SK-N-SH (cell line): ENCODE measurements at regions not wholly inside any gene's neighbourhood (a gene's known extent, or its start where the extent isn't known, plus 50 kb on each side); places are given as distances from the start of the nearest gene placed in this dataset.

Experiments
- CTCF ChIA-PET: fragments of 300-600, 350-600 bp; formaldehyde crosslinking; extraction: SDS; loops from one replicate; lab custom pipeline; 2021; lab: Yijun Ruan, JAX
- POLR2A ChIA-PET: fragments of 350-600 bp; sonication (Branson Sonifier 250); formaldehyde crosslinking; extraction: SDS; loops from one replicate; lab custom pipeline; 2020; ENCODE audit warnings: antibody characterized with exemption, inconsistent platforms; lab: Yijun Ruan, JAX
- DNase-seq: peaks from one replicate; pipeline ENCODE4 v3.0.0; 2012
- H2AFZ ChIP-seq: fragments of 200-600 bp; sonication (generic); 2 replicates; pipeline ENCODE4 v1.8.1; 2016; ENCODE audit warnings: antibody characterized with exemption, mild to moderate bottlenecking, low read depth
- H3F3A ChIP-seq: fragments of 200-600 bp; sonication (generic); replicated peaks from 2 replicates; pipeline ENCODE3; 2016; ENCODE audit warnings: antibody characterized with exemption, mild to moderate bottlenecking; ENCODE audit not compliant: insufficient read depth
- H3K27ac ChIP-seq, 2 experiments: fragments of 200-500 bp in 1 of 2; fragments of 200-600 bp in 1 of 2; sonication (Bioruptor generic) in 1 of 2; sonication (generic), shearing (Covaris generic) in 1 of 2; 2 replicates each; pipeline versions ENCODE4 v1.5.1 to v1.6.1; 2014 to 2016; ENCODE audit warnings: low read depth in 2 of 2, inconsistent platforms in 1 of 2, low read length in 1 of 2, mild to moderate bottlenecking in 1 of 2, mixed read lengths in 1 of 2
- H3K27me3 ChIP-seq: fragments of 200-600 bp; sonication (generic), shearing (Covaris generic); 2 replicates; pipeline ENCODE4 v1.6.1; 2016; ENCODE audit warnings: mixed run types; ENCODE audit not compliant: insufficient read depth
- H3K36me3 ChIP-seq, 2 experiments: fragments of 200-500 bp in 1 of 2; fragments of 200-600 bp in 1 of 2; sonication (Bioruptor generic) in 1 of 2; sonication (generic) in 1 of 2; replicated peaks in 1 of 2; 2 replicates each; pipeline versions ENCODE3 to v1.5.1; 2014 to 2016; ENCODE audit warnings: low read length in 1 of 2, mild to moderate bottlenecking in 1 of 2; ENCODE audit not compliant: insufficient read depth in 2 of 2, control insufficient read depth in 1 of 2
- H3K4me1 ChIP-seq, 2 experiments: fragments of 200-500 bp in 1 of 2; fragments of 200-600 bp in 1 of 2; sonication (Bioruptor generic) in 1 of 2; sonication (generic), shearing (Covaris generic) in 1 of 2; 2 replicates each; pipeline versions ENCODE4 v1.5.1 to v1.6.1; 2014 to 2016; ENCODE audit warnings: low read depth in 1 of 2, low read length in 1 of 2, mixed run types in 1 of 2; ENCODE audit not compliant: insufficient read depth in 2 of 2, control insufficient read depth in 1 of 2
- H3K4me2 ChIP-seq: fragments of 200-600 bp; sonication (generic), shearing (Covaris generic); 2 replicates; pipeline ENCODE4 v1.6.1; 2017; ENCODE audit warnings: mixed run types
- H3K4me3 ChIP-seq, 2 experiments: fragments of 200-500 bp in 1 of 2; fragments of 200-600 bp in 1 of 2; sonication (Bioruptor generic) in 1 of 2; sonication (generic), shearing (Covaris generic) in 1 of 2; 2 replicates each; pipeline versions ENCODE4 v1.5.1 to v1.8.1; 2014 to 2016; ENCODE audit warnings: low read depth in 2 of 2, inconsistent platforms in 1 of 2, low read length in 1 of 2, mild to moderate bottlenecking in 1 of 2, mixed read lengths in 1 of 2, moderate library complexity in 1 of 2
- H3K79me2 ChIP-seq: fragments of 200-600 bp; sonication (generic); 2 replicates; pipeline ENCODE4 v1.8.1; 2017; ENCODE audit warnings: mild to moderate bottlenecking; ENCODE audit not compliant: insufficient read depth
- H3K9ac ChIP-seq: fragments of 200-600 bp; sonication (generic); 2 replicates; pipeline ENCODE4 v1.6.1; 2017; ENCODE audit warnings: mixed run types
- H3K9me2 ChIP-seq: fragments of 200-600 bp; sonication (generic); 2 replicates; pipeline ENCODE4 v1.6.1; 2017; ENCODE audit warnings: mixed run types
- H3K9me3 ChIP-seq: fragments of 200-600 bp; sonication (generic); 2 replicates; pipeline ENCODE4 v1.6.1; 2017; ENCODE audit warnings: mixed run types, mild to moderate bottlenecking, moderate library complexity
- H4K20me1 ChIP-seq: fragments of 200-600 bp; sonication (generic); 2 replicates; pipeline ENCODE4 v1.6.1; 2017; ENCODE audit warnings: mild to moderate bottlenecking, mixed run types; ENCODE audit not compliant: insufficient read depth
- CHD2 ChIP-seq: fragments of 150-350 bp; IDR thresholded peaks from 2 replicates; pipeline ENCODE4 v1.6.1; 2018; ENCODE audit warnings: low read length; ENCODE audit not compliant: partially characterized antibody
- ELF1 ChIP-seq: IDR thresholded peaks from 2 replicates; pipeline ENCODE4 v1.4.0; 2012
- EZH2phosphoT487 ChIP-seq: fragments of 200-600 bp; sonication (generic); IDR thresholded peaks from 2 replicates; pipeline ENCODE4 v1.6.1; 2017; ENCODE audit warnings: low read depth, mixed run types, mild to moderate bottlenecking, antibody characterized with exemption, moderate library complexity, borderline replicate concordance
- FOXJ3 ChIP-seq: sonication (generic); formaldehyde crosslinking; IDR thresholded peaks from 2 replicates; pipeline ENCODE4 v1.5.1; 2020; ENCODE audit warnings: mild to moderate bottlenecking, missing genetic modification reagents
- FOXM1 ChIP-seq: IDR thresholded peaks from 2 replicates; pipeline ENCODE4 v1.4.0; 2012; ENCODE audit warnings: low read depth, mild to moderate bottlenecking
- GATA2 ChIP-seq: sonication (generic); formaldehyde crosslinking; IDR thresholded peaks from 2 replicates; pipeline ENCODE4 v1.5.0; 2020; ENCODE audit warnings: mild to moderate bottlenecking, missing genetic modification reagents
- IRF3 ChIP-seq: fragments of 150-350 bp; IDR thresholded peaks from 2 replicates; pipeline ENCODE4 v1.6.1; 2016; ENCODE audit warnings: mild to moderate bottlenecking, low read depth, low read length
- MAX ChIP-seq: IDR thresholded peaks from 2 replicates; pipeline ENCODE4 v1.4.0; 2012; ENCODE audit warnings: low read depth
- MEF2A ChIP-seq: IDR thresholded peaks from 2 replicates; pipeline ENCODE4 v1.4.0; 2012; ENCODE audit warnings: low read depth, borderline replicate concordance
- MXI1 ChIP-seq: IDR thresholded peaks from 2 replicates; pipeline ENCODE4 v1.6.1; 2012; ENCODE audit warnings: mild to moderate bottlenecking, low read depth, low read length, improper control_type of control experiment
- NRF1 ChIP-seq: IDR thresholded peaks from 2 replicates; pipeline ENCODE4 v1.6.1; 2012; ENCODE audit warnings: low read depth, mild to moderate bottlenecking, low read length
- RAD21 ChIP-seq: IDR thresholded peaks from 2 replicates; pipeline ENCODE4 v1.6.1; 2012; ENCODE audit warnings: mild to moderate bottlenecking, low read length
- RCOR1 ChIP-seq: fragments of 150-350 bp; IDR thresholded peaks from 2 replicates; pipeline ENCODE4 v1.6.1; 2017; ENCODE audit warnings: antibody characterized with exemption, low read length
- RXRA ChIP-seq: IDR thresholded peaks from 2 replicates; pipeline ENCODE4 v1.4.0; 2012; ENCODE audit warnings: low read depth, mild to moderate bottlenecking, borderline replicate concordance
- SIN3A ChIP-seq: IDR thresholded peaks from 2 replicates; pipeline ENCODE4 v1.6.1; 2012; ENCODE audit warnings: low read depth, mild to moderate bottlenecking, low read length, moderate library complexity, borderline replicate concordance
- SMC3 ChIP-seq: IDR thresholded peaks from 2 replicates; pipeline ENCODE4 v1.6.1; 2012; ENCODE audit warnings: low read depth, low read length, improper control_type of control experiment
- TAF1 ChIP-seq: IDR thresholded peaks from 2 replicates; pipeline ENCODE4 v1.6.1; 2012; ENCODE audit warnings: low read depth, mild to moderate bottlenecking, low read length, moderate library complexity, borderline replicate concordance
- YY1 ChIP-seq: IDR thresholded peaks from 2 replicates; pipeline ENCODE4 v1.4.0; 2012; ENCODE audit warnings: low read depth, mild to moderate bottlenecking
- WGBS: methylation state at CpG from one replicate; pipeline ENCODE4 v1.1.6; 2017; ENCODE audit warnings: low lambda C conversion rate; 5-methylcytosine and 5-hydroxymethylcytosine counted together

GRCh38 chr5:108639366-108639765 lies 108.3 kb upstream of the FER start:
- no peak overlapping the region for H3K4me3 ChIP-seq
- no peaks in the 10 kb centered on the region for H4K20me1 ChIP-seq
- H3K79me2 ChIP-seq, result no peaks in the 10 kb centered on the region
- H2AFZ ChIP-seq, result peak overlapping the region; percentile 27; the same call in 1 of the 2 replicates
- POLR2A ChIA-PET, result no interaction called here
- TF ChIP-seq CHD2 (no peak), MAX (no peak), MXI1 (no peak), FOXJ3 (no peak), RAD21 (no peak), GATA2 (CRISPR knock-in tag) (no peak), ELF1 (no peak), FOXM1 (no peak), MEF2A (no peak), SIN3A (no peak)
- TF ChIP-seq, all 33 proteins: peak for 0
- Histone ChIP-seq H3K9me3 (no peaks in the 10 kb centered on the region), H3F3A (no peaks in the 10 kb centered on the region), H3K27me3 (no peaks in the 10 kb centered on the region), H3K27ac (no peak overlapping the region), H3K4me1 (peaks cover 0 to 8% of the 10 kb centered on the region in 2 experiments; a peak in 3 of 4 replicates), H3K36me3 (no peaks in the 10 kb centered on the region), H3K4me2 (no peak overlapping the region), H3K9ac (no peak overlapping the region), H3K9me2 (no peaks in the 10 kb centered on the region)
- WGBS, result 80% methylated on average over 3 of the region's 3 CpGs
- CTCF ChIA-PET, result interaction anchor here (0.7 kb wide), 1 partner anchor 1418 kb away, joined by 3 read pairs; no protein-coding TSS in a partner anchor
- DNase-seq, result no peak

- ChIA-PET POLR2A (no interaction called here), CTCF (interaction anchor here (0.6 to 1.4 kb wide), 4 partner anchors 43 to 378 kb away, joined by 3 to 4 read pairs (median 3); no protein-coding TSS in a partner anchor)
- no peaks in the 10 kb centered on the region for H4K20me1 ChIP-seq
- no peaks in the 10 kb centered on the region for H3K36me3 ChIP-seq
- no peaks in the 10 kb centered on the region for H3K9me2 ChIP-seq
- no peak overlapping the region for H3K4me3 ChIP-seq
- no peak overlapping the region for H2AFZ ChIP-seq
- peaks cover 0 to 3% of the 10 kb centered on the region in 2 experiments; a peak in 3 of 4 replicates for H3K4me1 ChIP-seq
- H3K27me3 ChIP-seq, result no peaks in the 10 kb centered on the region
- WGBS, result 75% methylated on average over 2 of the region's 2 CpGs
- no peak overlapping the region for H3K9ac ChIP-seq
- no peak for DNase-seq
- H3K9me3 ChIP-seq, result no peaks in the 10 kb centered on the region
- H3F3A ChIP-seq, result peaks cover 3% of the 10 kb centered on the region
- no peaks in the 10 kb centered on the region for H3K79me2 ChIP-seq
- TF ChIP-seq FOXM1, result no peak
- no peak for TF ChIP-seq YY1
- TF ChIP-seq CHD2, result no peak
- no peak for TF ChIP-seq IRF3
- TF ChIP-seq NRF1, result no peak
- TF ChIP-seq SMC3, result no peak
- TF ChIP-seq MEF2A, result no peak
- TF ChIP-seq RXRA, result no peak
- no peak for TF ChIP-seq TAF1
- TF ChIP-seq RAD21, result no peak
- TF ChIP-seq EZH2phosphoT487, result no peak
- no peak for TF ChIP-seq RCOR1
- H3K4me2 ChIP-seq, result no peak overlapping the region
- no peak overlapping the region for H3K27ac ChIP-seq
Measured at GRCh38 chr5:108638021-108638420, 109.7 kb upstream of the FER start.
